ENCODE measurements at regions not wholly inside any gene's neighbourhood (a gene's known extent, or its start where the extent isn't known, plus 50 kb on each side); places are given as distances from the start of the nearest gene placed in this dataset.

DNA sequence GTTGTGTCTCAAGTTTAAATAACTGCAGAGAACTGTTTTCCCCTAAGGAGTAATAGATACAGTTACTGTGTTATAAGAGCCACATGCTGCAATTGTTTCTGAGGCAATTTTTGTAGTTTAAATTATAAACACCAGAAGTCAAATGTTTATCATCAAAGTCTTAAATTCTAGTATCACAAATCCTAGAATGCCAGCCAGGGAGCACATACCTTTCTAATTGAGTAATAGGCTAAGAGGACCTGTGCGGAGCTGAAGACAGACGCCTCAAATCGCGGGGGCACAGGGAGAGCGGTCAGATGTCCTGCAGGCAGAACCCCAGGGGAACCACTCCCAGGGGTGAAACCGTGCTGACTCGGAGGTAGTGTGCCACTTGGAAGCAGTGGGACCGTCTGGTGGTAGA is 65.2 kb upstream of the TNFRSF19 start (continued):
- TF ChIP-seq, protein P1, sequence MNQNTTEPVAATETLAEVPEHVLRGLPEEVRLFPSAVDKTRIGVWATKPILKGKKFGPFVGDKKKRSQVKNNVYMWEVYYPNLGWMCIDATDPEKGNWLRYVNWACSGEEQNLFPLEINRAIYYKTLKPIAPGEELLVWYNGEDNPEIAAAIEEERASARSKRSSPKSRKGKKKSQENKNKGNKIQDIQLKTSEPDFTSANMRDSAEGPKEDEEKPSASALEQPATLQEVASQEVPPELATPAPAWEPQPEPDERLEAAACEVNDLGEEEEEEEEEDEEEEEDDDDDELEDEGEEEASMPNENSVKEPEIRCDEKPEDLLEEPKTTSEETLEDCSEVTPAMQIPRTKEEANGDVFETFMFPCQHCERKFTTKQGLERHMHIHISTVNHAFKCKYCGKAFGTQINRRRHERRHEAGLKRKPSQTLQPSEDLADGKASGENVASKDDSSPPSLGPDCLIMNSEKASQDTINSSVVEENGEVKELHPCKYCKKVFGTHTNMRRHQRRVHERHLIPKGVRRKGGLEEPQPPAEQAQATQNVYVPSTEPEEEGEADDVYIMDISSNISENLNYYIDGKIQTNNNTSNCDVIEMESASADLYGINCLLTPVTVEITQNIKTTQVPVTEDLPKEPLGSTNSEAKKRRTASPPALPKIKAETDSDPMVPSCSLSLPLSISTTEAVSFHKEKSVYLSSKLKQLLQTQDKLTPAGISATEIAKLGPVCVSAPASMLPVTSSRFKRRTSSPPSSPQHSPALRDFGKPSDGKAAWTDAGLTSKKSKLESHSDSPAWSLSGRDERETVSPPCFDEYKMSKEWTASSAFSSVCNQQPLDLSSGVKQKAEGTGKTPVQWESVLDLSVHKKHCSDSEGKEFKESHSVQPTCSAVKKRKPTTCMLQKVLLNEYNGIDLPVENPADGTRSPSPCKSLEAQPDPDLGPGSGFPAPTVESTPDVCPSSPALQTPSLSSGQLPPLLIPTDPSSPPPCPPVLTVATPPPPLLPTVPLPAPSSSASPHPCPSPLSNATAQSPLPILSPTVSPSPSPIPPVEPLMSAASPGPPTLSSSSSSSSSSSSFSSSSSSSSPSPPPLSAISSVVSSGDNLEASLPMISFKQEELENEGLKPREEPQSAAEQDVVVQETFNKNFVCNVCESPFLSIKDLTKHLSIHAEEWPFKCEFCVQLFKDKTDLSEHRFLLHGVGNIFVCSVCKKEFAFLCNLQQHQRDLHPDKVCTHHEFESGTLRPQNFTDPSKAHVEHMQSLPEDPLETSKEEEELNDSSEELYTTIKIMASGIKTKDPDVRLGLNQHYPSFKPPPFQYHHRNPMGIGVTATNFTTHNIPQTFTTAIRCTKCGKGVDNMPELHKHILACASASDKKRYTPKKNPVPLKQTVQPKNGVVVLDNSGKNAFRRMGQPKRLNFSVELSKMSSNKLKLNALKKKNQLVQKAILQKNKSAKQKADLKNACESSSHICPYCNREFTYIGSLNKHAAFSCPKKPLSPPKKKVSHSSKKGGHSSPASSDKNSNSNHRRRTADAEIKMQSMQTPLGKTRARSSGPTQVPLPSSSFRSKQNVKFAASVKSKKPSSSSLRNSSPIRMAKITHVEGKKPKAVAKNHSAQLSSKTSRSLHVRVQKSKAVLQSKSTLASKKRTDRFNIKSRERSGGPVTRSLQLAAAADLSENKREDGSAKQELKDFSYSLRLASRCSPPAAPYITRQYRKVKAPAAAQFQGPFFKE (tag by site-specific recombination; IDR thresholded peaks at IDR 0.05; ENCODE audit: borderline replicate concordance), result no peak
- TF ChIP-seq ZNF274 (IDR thresholded peaks at IDR 0.05; ENCODE audit: low read length) (no peak), ZNF274 (tag by site-specific recombination; IDR thresholded peaks at IDR 0.05; ENCODE audit: borderline replicate concordance) (no peak), ZBTB7A (tag by site-specific recombination; IDR thresholded peaks at IDR 0.05; ENCODE audit: low read depth) (no peak), GLIS2 (tag by site-specific recombination; IDR thresholded peaks at IDR 0.05) (0 out of 2 replicates have a peak, but pooled peaks have one; percentile 39), OSR2 (tag by site-specific recombination; IDR thresholded peaks at IDR 0.05) (no peak), ZNF488 (tag by site-specific recombination; IDR thresholded peaks at IDR 0.05) (no peak), FEZF1 (tag by site-specific recombination; IDR thresholded peaks at IDR 0.05) (no peak)
- TF ChIP-seq, protein P2, sequence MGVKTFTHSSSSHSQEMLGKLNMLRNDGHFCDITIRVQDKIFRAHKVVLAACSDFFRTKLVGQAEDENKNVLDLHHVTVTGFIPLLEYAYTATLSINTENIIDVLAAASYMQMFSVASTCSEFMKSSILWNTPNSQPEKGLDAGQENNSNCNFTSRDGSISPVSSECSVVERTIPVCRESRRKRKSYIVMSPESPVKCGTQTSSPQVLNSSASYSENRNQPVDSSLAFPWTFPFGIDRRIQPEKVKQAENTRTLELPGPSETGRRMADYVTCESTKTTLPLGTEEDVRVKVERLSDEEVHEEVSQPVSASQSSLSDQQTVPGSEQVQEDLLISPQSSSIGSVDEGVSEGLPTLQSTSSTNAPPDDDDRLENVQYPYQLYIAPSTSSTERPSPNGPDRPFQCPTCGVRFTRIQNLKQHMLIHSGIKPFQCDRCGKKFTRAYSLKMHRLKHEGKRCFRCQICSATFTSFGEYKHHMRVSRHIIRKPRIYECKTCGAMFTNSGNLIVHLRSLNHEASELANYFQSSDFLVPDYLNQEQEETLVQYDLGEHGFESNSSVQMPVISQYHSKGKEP (tag by site-specific recombination; IDR thresholded peaks at IDR 0.05), result no peak
- TF ChIP-seq, protein P3, sequence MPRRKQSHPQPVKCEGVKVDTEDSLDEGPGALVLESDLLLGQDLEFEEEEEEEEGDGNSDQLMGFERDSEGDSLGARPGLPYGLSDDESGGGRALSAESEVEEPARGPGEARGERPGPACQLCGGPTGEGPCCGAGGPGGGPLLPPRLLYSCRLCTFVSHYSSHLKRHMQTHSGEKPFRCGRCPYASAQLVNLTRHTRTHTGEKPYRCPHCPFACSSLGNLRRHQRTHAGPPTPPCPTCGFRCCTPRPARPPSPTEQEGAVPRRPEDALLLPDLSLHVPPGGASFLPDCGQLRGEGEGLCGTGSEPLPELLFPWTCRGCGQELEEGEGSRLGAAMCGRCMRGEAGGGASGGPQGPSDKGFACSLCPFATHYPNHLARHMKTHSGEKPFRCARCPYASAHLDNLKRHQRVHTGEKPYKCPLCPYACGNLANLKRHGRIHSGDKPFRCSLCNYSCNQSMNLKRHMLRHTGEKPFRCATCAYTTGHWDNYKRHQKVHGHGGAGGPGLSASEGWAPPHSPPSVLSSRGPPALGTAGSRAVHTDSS (tag by site-specific recombination; IDR thresholded peaks at IDR 0.05), result no peak

DNA sequence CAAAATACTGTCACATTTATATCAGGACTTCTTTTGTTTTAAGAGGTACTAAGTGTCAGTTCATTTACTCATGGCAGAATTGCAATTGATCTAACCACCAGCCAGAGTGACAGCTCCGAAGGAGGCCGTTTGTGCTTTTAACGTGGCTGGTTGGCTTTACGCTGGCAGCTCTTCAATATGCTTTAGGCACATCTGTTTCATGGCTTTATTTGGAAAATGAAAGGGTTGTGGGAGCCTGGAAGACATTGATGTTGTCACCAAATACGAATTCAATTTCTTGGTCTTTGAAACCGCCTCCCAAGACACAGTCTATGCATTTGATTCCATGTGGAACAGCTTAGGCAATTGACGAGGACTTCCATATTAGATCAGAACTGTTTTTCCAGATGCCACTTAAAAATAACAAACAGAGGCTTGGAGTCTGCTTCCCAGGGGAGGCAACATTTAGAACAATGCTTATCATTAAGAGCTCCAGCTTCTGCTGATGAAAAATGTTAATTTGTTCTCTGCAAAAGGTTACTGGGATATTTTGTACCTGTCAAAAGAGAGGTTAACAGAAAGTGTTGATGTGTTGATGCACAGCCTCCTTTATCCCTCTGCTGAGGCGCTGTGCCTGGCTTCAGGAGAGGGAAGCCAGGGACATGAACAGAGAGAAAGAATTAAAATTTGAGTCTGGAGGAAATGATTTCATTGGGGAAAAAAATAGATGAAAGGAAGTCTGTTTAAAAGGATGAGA is 64.0 kb upstream of the TNFRSF19 start:
- no peaks in the 10 kb centered on the region; the same call in 1 of the 2 replicates for H3K4me1 ChIP-seq (ENCODE audit: control insufficient read depth, insufficient read depth, low read length)
- TF ChIP-seq FEZF1 (tag by site-specific recombination; IDR thresholded peaks at IDR 0.05) (peak; percentile 27), ZNF433 (tag by site-specific recombination; IDR thresholded peaks at IDR 0.05; ENCODE audit: low read depth) (no peak), ZNF335 (tag by site-specific recombination; conservative IDR thresholded peaks at IDR 0.05) (0 out of 2 replicates have a peak, but pooled peaks have one; percentile 27), BCL11B (tag by site-specific recombination; IDR thresholded peaks at IDR 0.05; ENCODE audit: low read depth) (no peak)
- ChIA-PET CTCF (interaction anchor here (0.6 to 0.9 kb wide), 4 partner anchors 17 to 729 kb away, joined by 3 to 4 read pairs (median 4); no protein-coding TSS in a partner anchor), POLR2A (no interaction called here)
- no peak overlapping the region for H3K4me3 ChIP-seq (ENCODE audit: low read depth, low read length)
- no peaks in the 10 kb centered on the region for H3K36me3 ChIP-seq (ENCODE audit: control insufficient read depth in 2 of 2, insufficient read depth in 1 of 2, low read length in 2 of 2)
- H3K27ac ChIP-seq (ENCODE audit: extremely low read depth, low read depth, low read length), result no peak overlapping the region
- no peaks in the 10 kb centered on the region for H3K9me3 ChIP-seq (ENCODE audit: control insufficient read depth, insufficient read depth, low read depth, low read length)

Measured in HEK293 (cell line).